ENCODE measurements at regions not wholly inside any gene's neighbourhood (a gene's known extent, or its start where the extent isn't known, plus 50 kb on each side); places are given as distances from the start of the nearest gene placed in this dataset.

GRCh38 chr1:88276163-88276562, 407.9 kb upstream of the PKN2 start:
- H3K36me3 ChIP-seq (ENCODE audit: control insufficient read depth in 3 of 3, insufficient read depth in 2 of 3, low read depth in 1 of 3, low read length in 3 of 3): no peaks in the 10 kb centered on the region
- H3K4me3 ChIP-seq (ENCODE audit: low read depth in 1 of 3, low read length in 3 of 3): no peak overlapping the region
- peaks cover 0 to 4% (median 0%) of the 10 kb centered on the region in 3 donors for H3K4me1 ChIP-seq (ENCODE audit: control insufficient read depth in 3 of 3, insufficient read depth in 2 of 3, low read depth in 1 of 3, low read length in 2 of 3)
- peaks cover 0 to 10% of the 10 kb centered on the region in 2 donors for H3K9me3 ChIP-seq (ENCODE audit: control insufficient read depth in 2 of 2, insufficient read depth in 1 of 2, low read depth in 1 of 2, low read length in 1 of 2)
- H3K27ac ChIP-seq (ENCODE audit: low read depth in 1 of 3, low read length in 2 of 3): no peak overlapping the region
- no peaks in the 10 kb centered on the region for H3K27me3 ChIP-seq (ENCODE audit: control insufficient read depth in 3 of 3, insufficient read depth in 3 of 3, low read length in 3 of 3)
- DNase-seq (no peak), FAIRE-seq (no peak)
- WGBS, 3 donors: 51 to 78% (median 56%) methylated on average over 4 of the region's 4 CpGs

- no peaks in the 10 kb centered on the region for H3K27me3 ChIP-seq (ENCODE audit: control insufficient read depth in 3 of 3, insufficient read depth in 3 of 3, low read length in 3 of 3)
- peaks cover 0 to 12% (median 0%) of the 10 kb centered on the region in 3 donors for H3K4me1 ChIP-seq (ENCODE audit: control insufficient read depth in 3 of 3, insufficient read depth in 2 of 3, low read depth in 1 of 3, low read length in 2 of 3)
- FAIRE-seq (no peak), DNase-seq (no peak)
- H3K36me3 ChIP-seq (ENCODE audit: control insufficient read depth in 3 of 3, insufficient read depth in 2 of 3, low read depth in 1 of 3, low read length in 3 of 3): no peaks in the 10 kb centered on the region
- no peak overlapping the region for H3K27ac ChIP-seq (ENCODE audit: low read depth in 1 of 3, low read length in 2 of 3)
- 71 to 87% (median 78%) methylated on average over 2 of the region's 2 CpGs for WGBS, 3 donors
- H3K9me3 ChIP-seq (ENCODE audit: control insufficient read depth in 2 of 2, insufficient read depth in 1 of 2, low read depth in 1 of 2, low read length in 1 of 2): peaks cover 0 to 3% of the 10 kb centered on the region in 2 donors
- H3K4me3 ChIP-seq (ENCODE audit: low read depth in 1 of 3, low read length in 3 of 3): no peak overlapping the region
Measured at GRCh38 chr1:88284066-88284465, 400.0 kb upstream of the PKN2 start.

GRCh38 chr1:88284666-88285366, 399.3 kb upstream of the PKN2 start:
- DNase-seq (peak; percentile 11 to 41), FAIRE-seq (no peak)
- H3K27me3 ChIP-seq (ENCODE audit: control insufficient read depth in 3 of 3, insufficient read depth in 3 of 3, low read length in 3 of 3): no peaks in the 10 kb centered on the region
- H3K27ac ChIP-seq (ENCODE audit: low read depth in 1 of 3, low read length in 2 of 3): no peak overlapping the region
- no peaks in the 10 kb centered on the region for H3K9me3 ChIP-seq (ENCODE audit: control insufficient read depth in 2 of 2, insufficient read depth in 1 of 2, low read depth in 1 of 2, low read length in 1 of 2)
- H3K36me3 ChIP-seq (ENCODE audit: control insufficient read depth in 3 of 3, insufficient read depth in 2 of 3, low read depth in 1 of 3, low read length in 3 of 3): no peaks in the 10 kb centered on the region
- WGBS, 3 donors: 37 to 59% (median 42%) methylated on average over 4 of the region's 4 CpGs
- peaks cover 0 to 12% (median 0%) of the 10 kb centered on the region in 3 donors for H3K4me1 ChIP-seq (ENCODE audit: control insufficient read depth in 3 of 3, insufficient read depth in 2 of 3, low read depth in 1 of 3, low read length in 2 of 3)
- no peak overlapping the region for H3K4me3 ChIP-seq (ENCODE audit: low read depth in 1 of 3, low read length in 3 of 3)

DNA sequence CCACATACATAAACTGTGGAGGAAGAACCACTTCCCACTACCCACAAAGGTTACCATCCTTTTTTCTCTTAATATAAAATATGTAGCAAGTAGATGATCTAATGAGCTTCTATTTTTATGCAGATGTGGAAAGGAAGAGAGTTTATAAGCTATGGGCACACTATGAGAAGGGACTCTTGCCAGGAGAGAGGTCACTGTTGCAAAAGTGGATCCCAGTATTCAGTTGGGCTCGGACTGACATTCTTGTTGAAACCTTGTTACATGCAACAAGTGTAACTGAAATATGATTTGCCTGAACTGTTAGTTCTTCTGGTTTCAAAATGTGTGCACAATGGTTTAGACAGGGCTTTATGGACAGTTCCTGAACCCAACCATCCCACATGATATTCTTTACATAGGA, 397.4 kb upstream of the PKN2 start:
- H3K4me3 ChIP-seq (ENCODE audit: low read depth in 1 of 3, low read length in 3 of 3): no peak overlapping the region
- no peaks in the 10 kb centered on the region for H3K36me3 ChIP-seq (ENCODE audit: control insufficient read depth in 3 of 3, insufficient read depth in 2 of 3, low read depth in 1 of 3, low read length in 3 of 3)
- H3K27ac ChIP-seq (ENCODE audit: low read depth in 1 of 3, low read length in 2 of 3): no peak overlapping the region
- peaks cover 0 to 12% (median 0%) of the 10 kb centered on the region in 3 donors for H3K4me1 ChIP-seq (ENCODE audit: control insufficient read depth in 3 of 3, insufficient read depth in 2 of 3, low read depth in 1 of 3, low read length in 2 of 3)
- FAIRE-seq (no peak), DNase-seq (no peak)
- H3K9me3 ChIP-seq (ENCODE audit: control insufficient read depth in 2 of 2, insufficient read depth in 1 of 2, low read depth in 1 of 2, low read length in 1 of 2): no peaks in the 10 kb centered on the region
- 79 to 88% (median 79%) methylated on average over 1 of the region's 1 CpG for WGBS, 3 donors
- H3K27me3 ChIP-seq (ENCODE audit: control insufficient read depth in 3 of 3, insufficient read depth in 3 of 3, low read length in 3 of 3): no peaks in the 10 kb centered on the region

DNA sequence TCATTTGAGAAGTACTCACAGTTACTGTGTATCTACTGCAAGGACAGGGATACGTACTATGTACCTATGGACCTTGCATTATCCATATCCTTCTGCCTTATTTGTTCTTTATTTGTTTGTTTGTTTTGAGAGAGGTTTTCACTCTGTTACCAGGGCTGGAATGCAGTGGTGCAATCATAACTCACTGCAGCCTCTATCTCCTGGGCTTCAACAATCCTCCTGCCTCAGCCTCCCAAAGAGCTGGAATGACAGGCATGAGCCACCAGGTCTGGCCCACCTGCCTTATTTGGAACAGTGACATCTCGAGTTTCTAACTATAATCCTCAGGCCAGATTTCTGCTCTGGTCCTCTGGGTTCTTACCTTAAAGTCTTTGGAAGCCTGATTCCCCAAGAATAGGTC, 395.5 kb upstream of the PKN2 start:
- no peak for FAIRE-seq
- Histone ChIP-seq H3K27me3 (ENCODE audit: control insufficient read depth in 3 of 3, insufficient read depth in 3 of 3, low read length in 3 of 3) (no peaks in the 10 kb centered on the region), H3K36me3 (ENCODE audit: control insufficient read depth in 3 of 3, insufficient read depth in 2 of 3, low read depth in 1 of 3, low read length in 3 of 3) (no peaks in the 10 kb centered on the region), H3K27ac (ENCODE audit: low read depth in 1 of 3, low read length in 2 of 3) (no peak overlapping the region), H3K9me3 (ENCODE audit: control insufficient read depth in 2 of 2, insufficient read depth in 1 of 2, low read depth in 1 of 2, low read length in 1 of 2) (no peaks in the 10 kb centered on the region), H3K4me3 (ENCODE audit: low read depth in 1 of 3, low read length in 3 of 3) (no peak overlapping the region), H3K4me1 (ENCODE audit: control insufficient read depth in 3 of 3, insufficient read depth in 2 of 3, low read depth in 1 of 3, low read length in 2 of 3) (peaks cover 0 to 12% (median 0%) of the 10 kb centered on the region in 3 donors)
- no peak for DNase-seq
- 78 to 86% (median 82%) methylated on average over 2 of the region's 2 CpGs for WGBS, 3 donors

GRCh38 chr1:88289401-88290102, 394.5 kb upstream of the PKN2 start:
- no peak for DNase-seq
- no peak for FAIRE-seq
- WGBS, 3 donors: 62 to 78% (median 63%) methylated on average over 2 of the region's 2 CpGs
- Histone ChIP-seq H3K4me3 (ENCODE audit: low read depth in 1 of 3, low read length in 3 of 3) (no peak overlapping the region), H3K4me1 (ENCODE audit: control insufficient read depth in 3 of 3, insufficient read depth in 2 of 3, low read depth in 1 of 3, low read length in 2 of 3) (peaks cover 0 to 10% (median 0%) of the 10 kb centered on the region in 3 donors), H3K9me3 (ENCODE audit: control insufficient read depth in 2 of 2, insufficient read depth in 1 of 2, low read depth in 1 of 2, low read length in 1 of 2) (no peaks in the 10 kb centered on the region), H3K27ac (ENCODE audit: low read depth in 1 of 3, low read length in 2 of 3) (no peak overlapping the region), H3K36me3 (ENCODE audit: control insufficient read depth in 3 of 3, insufficient read depth in 2 of 3, low read depth in 1 of 3, low read length in 3 of 3) (no peaks in the 10 kb centered on the region), H3K27me3 (ENCODE audit: control insufficient read depth in 3 of 3, insufficient read depth in 3 of 3, low read length in 3 of 3) (no peaks in the 10 kb centered on the region)

GRCh38 chr1:88291611-88292354, 392.3 kb upstream of the PKN2 start:
- WGBS, 3 donors: 60 to 80% (median 72%) methylated on average over 5 of the region's 5 CpGs
- Histone ChIP-seq H3K4me1 (ENCODE audit: control insufficient read depth in 3 of 3, insufficient read depth in 2 of 3, low read depth in 1 of 3, low read length in 2 of 3) (no peaks in the 10 kb centered on the region), H3K9me3 (ENCODE audit: control insufficient read depth in 2 of 2, insufficient read depth in 1 of 2, low read depth in 1 of 2, low read length in 1 of 2) (no peaks in the 10 kb centered on the region), H3K27me3 (ENCODE audit: control insufficient read depth in 3 of 3, insufficient read depth in 3 of 3, low read length in 3 of 3) (no peaks in the 10 kb centered on the region), H3K4me3 (ENCODE audit: low read depth in 1 of 3, low read length in 3 of 3) (no peak overlapping the region), H3K36me3 (ENCODE audit: control insufficient read depth in 3 of 3, insufficient read depth in 2 of 3, low read depth in 1 of 3, low read length in 3 of 3) (no peaks in the 10 kb centered on the region), H3K27ac (ENCODE audit: low read depth in 1 of 3, low read length in 2 of 3) (no peak overlapping the region)
- FAIRE-seq: no peak
- no peak for DNase-seq

- FAIRE-seq (no peak), DNase-seq (peak in 1 of 2 donors; percentile 36)
- H3K27ac ChIP-seq (ENCODE audit: low read depth in 1 of 3, low read length in 2 of 3): no peak overlapping the region
- H3K27me3 ChIP-seq (ENCODE audit: control insufficient read depth in 3 of 3, insufficient read depth in 3 of 3, low read length in 3 of 3): no peaks in the 10 kb centered on the region
- H3K9me3 ChIP-seq (ENCODE audit: control insufficient read depth in 2 of 2, insufficient read depth in 1 of 2, low read depth in 1 of 2, low read length in 1 of 2): no peaks in the 10 kb centered on the region
- H3K36me3 ChIP-seq (ENCODE audit: control insufficient read depth in 3 of 3, insufficient read depth in 2 of 3, low read depth in 1 of 3, low read length in 3 of 3): no peaks in the 10 kb centered on the region
- H3K4me3 ChIP-seq (ENCODE audit: low read depth in 1 of 3, low read length in 3 of 3): no peak overlapping the region
- no peaks in the 10 kb centered on the region for H3K4me1 ChIP-seq (ENCODE audit: control insufficient read depth in 3 of 3, insufficient read depth in 2 of 3, low read depth in 1 of 3, low read length in 2 of 3)
- 27 to 69% (median 48%) methylated on average over 1 of the region's 1 CpG for WGBS, 3 donors
Measured at GRCh38 chr1:88293691-88294190, 390.3 kb upstream of the PKN2 start.

All from small intestine (tissue), 7 donors.